DND-41 (cell line): ENCODE measurements at regions not wholly inside any gene's neighbourhood (a gene's known extent, or its start where the extent isn't known, plus 50 kb on each side); places are given as distances from the start of the nearest gene placed in this dataset.
"Not testable (repeated sequence)": the region's sequence is repeated elsewhere in the genome, so short reads cannot be mapped to it uniquely, and the experiment has no call there.

Source experiments
- ATAC-seq: fragments of 200-7000 bp; cut with Tn5 transposase; 3 replicates; pipeline ENCODE4 v1.9.1; 2021; ENCODE audit warnings: low read depth; ENCODE audit not compliant: insufficient read depth
- DNase-seq: peaks from one replicate; pipeline ENCODE4 v3.0.0-alpha.2; 2020
- H2AFZ ChIP-seq: 2 replicates; pipeline ENCODE4 v1.6.0; 2012; ENCODE audit warnings: low read depth, low read length
- H3K27ac ChIP-seq: 2 replicates; pipeline ENCODE4 v1.5.1; 2012; ENCODE audit warnings: low read length, inconsistent platforms
- H3K27me3 ChIP-seq: fragments of 200-600 bp; sonication (generic); 2 replicates; pipeline ENCODE4 v1.6.0; 2012; ENCODE audit warnings: low read length, mild to moderate bottlenecking, inconsistent platforms; ENCODE audit not compliant: insufficient read depth, poor library complexity
- H3K36me3 ChIP-seq: 2 replicates; pipeline ENCODE4 v1.5.1; 2012; ENCODE audit warnings: low read length, inconsistent platforms; ENCODE audit not compliant: insufficient read depth
- H3K4me1 ChIP-seq: 2 replicates; pipeline ENCODE4 v1.5.1; 2012; ENCODE audit warnings: mild to moderate bottlenecking, low read length; ENCODE audit not compliant: insufficient read depth
- H3K4me2 ChIP-seq: 2 replicates; pipeline ENCODE4 v1.6.0; 2012; ENCODE audit warnings: mild to moderate bottlenecking, moderate library complexity, low read length, inconsistent platforms; ENCODE audit not compliant: insufficient read depth
- H3K4me3 ChIP-seq, 2 experiments: fragments of 200-600 bp in 1 of 2; shearing (Covaris generic) in 1 of 2; 2 replicates each; pipeline ENCODE4 v1.5.1; 2012 to 2016; ENCODE audit warnings: inconsistent platforms in 2 of 2, low read length in 2 of 2, mild to moderate bottlenecking in 2 of 2, low read depth in 1 of 2, moderate library complexity in 1 of 2
- H3K79me2 ChIP-seq: 2 replicates; pipeline ENCODE4 v1.6.0; 2012; ENCODE audit warnings: low read length, inconsistent platforms; ENCODE audit not compliant: insufficient read depth
- H3K9ac ChIP-seq: 2 replicates; pipeline ENCODE4 v1.6.0; 2012; ENCODE audit warnings: low read depth, mild to moderate bottlenecking, inconsistent platforms, low read length, moderate library complexity
- H3K9me3 ChIP-seq: 2 replicates; pipeline ENCODE4 v1.5.1; 2012; ENCODE audit warnings: low read length, moderate library complexity, mild to moderate bottlenecking, inconsistent platforms; ENCODE audit not compliant: insufficient read depth, severe bottlenecking
- H4K20me1 ChIP-seq: 2 replicates; pipeline ENCODE4 v1.6.0; 2012; ENCODE audit warnings: low read length; ENCODE audit not compliant: insufficient read depth
- CTCF ChIP-seq: IDR thresholded peaks from 2 replicates; pipeline ENCODE4 v1.5.1; 2012; ENCODE audit warnings: borderline replicate concordance, low read length, moderate library complexity, mild to moderate bottlenecking; ENCODE audit not compliant: poor library complexity, severe bottlenecking; ENCODE audit errors: extremely low read depth
- EZH2 ChIP-seq: IDR thresholded peaks from 3 replicates; pipeline ENCODE4 v1.6.1; 2012; ENCODE audit warnings: borderline replicate concordance, low read depth, mild to moderate bottlenecking, moderate library complexity, low read length, inconsistent platforms; ENCODE audit not compliant: severe bottlenecking

GRCh38 chr6:137941995-137942394 lies 74.9 kb downstream of the TNFAIP3 start:
- Histone ChIP-seq H3K4me3 (no peak overlapping the region), H3K27ac (no peak overlapping the region), H3K79me2 (no peaks in the 10 kb centered on the region), H3K9ac (no peak overlapping the region), H3K4me2 (no peak overlapping the region), H4K20me1 (no peaks in the 10 kb centered on the region), H3K9me3 (peaks cover 19% of the 10 kb centered on the region), H3K4me1 (peaks cover 12% of the 10 kb centered on the region), H3K36me3 (no peaks in the 10 kb centered on the region), H3K27me3 (no peaks in the 10 kb centered on the region), H2AFZ (no peak overlapping the region)
- TF ChIP-seq EZH2 = no peak
- TF ChIP-seq CTCF = no peak
- ATAC-seq = no peak
- no peak for DNase-seq

- H4K20me1 ChIP-seq = no peaks in the 10 kb centered on the region
- no peak overlapping the region for H3K27ac ChIP-seq
- no peak overlapping the region for H2AFZ ChIP-seq
- no peak overlapping the region for H3K4me3 ChIP-seq
- H3K9ac ChIP-seq = no peak overlapping the region
- TF ChIP-seq CTCF = no peak
- TF ChIP-seq EZH2 = no peak
- H3K4me1 ChIP-seq = peaks cover 12% of the 10 kb centered on the region
- ATAC-seq (no peak), DNase-seq (no peak)
- no peaks in the 10 kb centered on the region for H3K79me2 ChIP-seq
- no peaks in the 10 kb centered on the region for H3K36me3 ChIP-seq
- H3K9me3 ChIP-seq = peaks cover 13% of the 10 kb centered on the region
- H3K4me2 ChIP-seq = no peak overlapping the region
- H3K27me3 ChIP-seq = no peaks in the 10 kb centered on the region
These were observed 75.7 kb downstream of the TNFAIP3 start for GRCh38 chr6:137942736-137943135.

DNA sequence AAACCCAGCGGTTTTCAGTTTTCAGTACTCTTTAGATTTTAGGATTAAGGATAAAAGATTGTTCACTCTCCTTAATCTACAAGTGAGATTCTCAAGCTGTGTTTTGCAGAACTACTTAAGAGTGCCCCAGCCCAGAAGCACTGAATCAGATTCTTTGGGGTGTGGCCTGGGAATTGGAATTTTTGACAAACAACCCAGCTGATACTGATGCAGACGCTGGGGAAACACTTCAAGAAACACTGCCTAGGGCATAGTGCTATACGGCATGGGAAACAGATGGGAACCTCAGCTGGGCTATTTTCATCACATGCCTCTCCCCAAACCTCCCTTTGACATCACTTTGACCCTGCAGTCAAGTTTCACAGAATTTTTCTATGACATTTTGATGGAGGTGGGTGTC lies 77.3 kb downstream of the TNFAIP3 start:
- Histone ChIP-seq H3K27ac (peak overlapping the region; percentile 26; the same call in 1 of the 2 replicates), H3K4me1 (peaks cover 12% of the 10 kb centered on the region)
- DNase-seq, H3K79me2 ChIP-seq, H3K9me3 ChIP-seq, H3K4me3 ChIP-seq, H3K27me3 ChIP-seq, H4K20me1 ChIP-seq, ATAC-seq, H3K4me2 ChIP-seq, H3K36me3 ChIP-seq, H3K9ac ChIP-seq, H2AFZ ChIP-seq: not testable (repeated sequence)

GRCh38 chr6:137944793-137945498 lies 77.9 kb downstream of the TNFAIP3 start:
- H2AFZ ChIP-seq = no peak overlapping the region
- H3K27me3 ChIP-seq = no peaks in the 10 kb centered on the region
- H4K20me1 ChIP-seq = no peaks in the 10 kb centered on the region
- no peaks in the 10 kb centered on the region for H3K36me3 ChIP-seq
- no peak overlapping the region for H3K4me3 ChIP-seq
- no peak overlapping the region for H3K4me2 ChIP-seq
- H3K27ac ChIP-seq = peak overlapping the region; percentile 26; the same call in 1 of the 2 replicates
- DNase-seq (peak; percentile 46), ATAC-seq (peak; percentile 89)
- H3K4me1 ChIP-seq = peaks cover 11% of the 10 kb centered on the region
- H3K9ac ChIP-seq = no peak overlapping the region
- TF ChIP-seq CTCF (peak; percentile 85), EZH2 (no peak)
- no peaks in the 10 kb centered on the region for H3K9me3 ChIP-seq
- H3K79me2 ChIP-seq = no peaks in the 10 kb centered on the region
